ENCODE measurements at regions not wholly inside any gene's neighbourhood (a gene's known extent, or its start where the extent isn't known, plus 50 kb on each side); places are given as distances from the start of the nearest gene placed in this dataset.

GRCh38 chr10:8752146-8752843 lies 697.8 kb downstream of the GATA3 start:
- no peaks in the 10 kb centered on the region for H3K36me3 ChIP-seq (ENCODE audit: control insufficient read depth in 2 of 2, insufficient read depth in 2 of 2, low read length in 2 of 2)
- no peaks in the 10 kb centered on the region for H3K27me3 ChIP-seq (ENCODE audit: control insufficient read depth in 1 of 2, insufficient read depth in 2 of 2, low read length in 2 of 2)
- peaks cover 0 to 2% of the 10 kb centered on the region in 2 donors for H3K9me3 ChIP-seq (ENCODE audit: control insufficient read depth in 2 of 2, low read length in 2 of 2)
- no peak overlapping the region for H3K27ac ChIP-seq (ENCODE audit: low read length)
- no peak overlapping the region for H3K4me3 ChIP-seq (ENCODE audit: low read length in 2 of 2)
- H3K4me1 ChIP-seq (ENCODE audit: control insufficient read depth, insufficient read depth, low read length), result no peaks in the 10 kb centered on the region
- no peak overlapping the region for H3K9ac ChIP-seq (ENCODE audit: low read length in 2 of 2)

- Histone ChIP-seq H3K9me3 (ENCODE audit: control insufficient read depth in 2 of 2, low read length in 2 of 2) (peaks cover 0 to 2% of the 10 kb centered on the region in 2 donors), H3K27me3 (ENCODE audit: control insufficient read depth in 1 of 2, insufficient read depth in 2 of 2, low read length in 2 of 2) (no peaks in the 10 kb centered on the region), H3K36me3 (ENCODE audit: control insufficient read depth in 2 of 2, insufficient read depth in 2 of 2, low read length in 2 of 2) (no peaks in the 10 kb centered on the region), H3K4me1 (ENCODE audit: control insufficient read depth, insufficient read depth, low read length) (no peaks in the 10 kb centered on the region), H3K4me3 (ENCODE audit: low read length in 2 of 2) (no peak overlapping the region), H3K9ac (ENCODE audit: low read length in 2 of 2) (no peak overlapping the region), H3K27ac (ENCODE audit: low read length) (no peak overlapping the region)
Measured at GRCh38 chr10:8758029-8758428, 703.5 kb downstream of the GATA3 start.

- no peaks in the 10 kb centered on the region for H3K4me1 ChIP-seq (ENCODE audit: control insufficient read depth, insufficient read depth, low read length)
- H3K9ac ChIP-seq (ENCODE audit: low read length in 2 of 2), result no peak overlapping the region
- H3K27me3 ChIP-seq (ENCODE audit: control insufficient read depth in 1 of 2, insufficient read depth in 2 of 2, low read length in 2 of 2), result no peaks in the 10 kb centered on the region
- no peaks in the 10 kb centered on the region for H3K9me3 ChIP-seq (ENCODE audit: control insufficient read depth in 2 of 2, low read length in 2 of 2)
- H3K36me3 ChIP-seq (ENCODE audit: control insufficient read depth in 2 of 2, insufficient read depth in 2 of 2, low read length in 2 of 2), result no peaks in the 10 kb centered on the region
- H3K27ac ChIP-seq (ENCODE audit: low read length), result no peak overlapping the region
- no peak overlapping the region for H3K4me3 ChIP-seq (ENCODE audit: low read length in 2 of 2)
Measured at GRCh38 chr10:8766899-8767298, 712.4 kb downstream of the GATA3 start.

- no peak overlapping the region for H3K27ac ChIP-seq (ENCODE audit: low read length)
- H3K4me3 ChIP-seq (ENCODE audit: low read length in 2 of 2), result no peak overlapping the region
- no peaks in the 10 kb centered on the region for H3K27me3 ChIP-seq (ENCODE audit: control insufficient read depth in 1 of 2, insufficient read depth in 2 of 2, low read length in 2 of 2)
- H3K9ac ChIP-seq (ENCODE audit: low read length in 2 of 2), result no peak overlapping the region
- no peaks in the 10 kb centered on the region for H3K36me3 ChIP-seq (ENCODE audit: control insufficient read depth in 2 of 2, insufficient read depth in 2 of 2, low read length in 2 of 2)
- no peaks in the 10 kb centered on the region for H3K9me3 ChIP-seq (ENCODE audit: control insufficient read depth in 2 of 2, low read length in 2 of 2)
- no peaks in the 10 kb centered on the region for H3K4me1 ChIP-seq (ENCODE audit: control insufficient read depth, insufficient read depth, low read length)
Measured at GRCh38 chr10:8767591-8767990, 713.1 kb downstream of the GATA3 start.

GRCh38 chr10:8768341-8768740 lies 713.9 kb downstream of the GATA3 start:
- Histone ChIP-seq H3K9ac (ENCODE audit: low read length in 2 of 2) (no peak overlapping the region), H3K4me1 (ENCODE audit: control insufficient read depth, insufficient read depth, low read length) (no peaks in the 10 kb centered on the region), H3K27ac (ENCODE audit: low read length) (no peak overlapping the region), H3K4me3 (ENCODE audit: low read length in 2 of 2) (no peak overlapping the region), H3K36me3 (ENCODE audit: control insufficient read depth in 2 of 2, insufficient read depth in 2 of 2, low read length in 2 of 2) (no peaks in the 10 kb centered on the region), H3K9me3 (ENCODE audit: control insufficient read depth in 2 of 2, low read length in 2 of 2) (no peaks in the 10 kb centered on the region), H3K27me3 (ENCODE audit: control insufficient read depth in 1 of 2, insufficient read depth in 2 of 2, low read length in 2 of 2) (no peaks in the 10 kb centered on the region)

GRCh38 chr10:8768852-8769251 lies 714.4 kb downstream of the GATA3 start:
- no peaks in the 10 kb centered on the region for H3K36me3 ChIP-seq (ENCODE audit: control insufficient read depth in 2 of 2, insufficient read depth in 2 of 2, low read length in 2 of 2)
- H3K27me3 ChIP-seq (ENCODE audit: control insufficient read depth in 1 of 2, insufficient read depth in 2 of 2, low read length in 2 of 2), result no peaks in the 10 kb centered on the region
- no peak overlapping the region for H3K27ac ChIP-seq (ENCODE audit: low read length)
- no peaks in the 10 kb centered on the region for H3K9me3 ChIP-seq (ENCODE audit: control insufficient read depth in 2 of 2, low read length in 2 of 2)
- no peak overlapping the region for H3K4me3 ChIP-seq (ENCODE audit: low read length in 2 of 2)
- no peaks in the 10 kb centered on the region for H3K4me1 ChIP-seq (ENCODE audit: control insufficient read depth, insufficient read depth, low read length)
- H3K9ac ChIP-seq (ENCODE audit: low read length in 2 of 2), result no peak overlapping the region

GRCh38 chr10:8776926-8777622 lies 722.6 kb downstream of the GATA3 start:
- Histone ChIP-seq H3K4me1 (ENCODE audit: control insufficient read depth, insufficient read depth, low read length) (no peaks in the 10 kb centered on the region), H3K4me3 (ENCODE audit: low read length in 2 of 2) (no peak overlapping the region), H3K9ac (ENCODE audit: low read length in 2 of 2) (no peak overlapping the region), H3K27me3 (ENCODE audit: control insufficient read depth in 1 of 2, insufficient read depth in 2 of 2, low read length in 2 of 2) (no peaks in the 10 kb centered on the region), H3K36me3 (ENCODE audit: control insufficient read depth in 2 of 2, insufficient read depth in 2 of 2, low read length in 2 of 2) (no peaks in the 10 kb centered on the region), H3K27ac (ENCODE audit: low read length) (no peak overlapping the region), H3K9me3 (ENCODE audit: control insufficient read depth in 2 of 2, low read length in 2 of 2) (no peaks in the 10 kb centered on the region)

- no peak overlapping the region for H3K4me3 ChIP-seq (ENCODE audit: low read length in 2 of 2)
- no peaks in the 10 kb centered on the region for H3K4me1 ChIP-seq (ENCODE audit: control insufficient read depth, insufficient read depth, low read length)
- H3K9me3 ChIP-seq (ENCODE audit: control insufficient read depth in 2 of 2, low read length in 2 of 2), result no peaks in the 10 kb centered on the region
- no peaks in the 10 kb centered on the region for H3K27me3 ChIP-seq (ENCODE audit: control insufficient read depth in 1 of 2, insufficient read depth in 2 of 2, low read length in 2 of 2)
- H3K36me3 ChIP-seq (ENCODE audit: control insufficient read depth in 2 of 2, insufficient read depth in 2 of 2, low read length in 2 of 2), result no peaks in the 10 kb centered on the region
- H3K9ac ChIP-seq (ENCODE audit: low read length in 2 of 2), result no peak overlapping the region
- H3K27ac ChIP-seq (ENCODE audit: low read length), result no peak overlapping the region
Measured at GRCh38 chr10:8778713-8779112, 724.2 kb downstream of the GATA3 start.

GRCh38 chr10:8787649-8788048 lies 733.2 kb downstream of the GATA3 start:
- H3K4me3 ChIP-seq (ENCODE audit: low read length in 2 of 2), result no peak overlapping the region
- no peaks in the 10 kb centered on the region for H3K27me3 ChIP-seq (ENCODE audit: control insufficient read depth in 1 of 2, insufficient read depth in 2 of 2, low read length in 2 of 2)
- no peaks in the 10 kb centered on the region for H3K36me3 ChIP-seq (ENCODE audit: control insufficient read depth in 2 of 2, insufficient read depth in 2 of 2, low read length in 2 of 2)
- H3K27ac ChIP-seq (ENCODE audit: low read length), result no peak overlapping the region
- H3K9me3 ChIP-seq (ENCODE audit: control insufficient read depth in 2 of 2, low read length in 2 of 2), result peaks cover 3 to 6% of the 10 kb centered on the region in 2 donors
- no peaks in the 10 kb centered on the region for H3K4me1 ChIP-seq (ENCODE audit: control insufficient read depth, insufficient read depth, low read length)
- no peak overlapping the region for H3K9ac ChIP-seq (ENCODE audit: low read length in 2 of 2)

GRCh38 chr10:8790390-8790789 lies 735.9 kb downstream of the GATA3 start:
- H3K27me3 ChIP-seq (ENCODE audit: control insufficient read depth in 1 of 2, insufficient read depth in 2 of 2, low read length in 2 of 2), result no peaks in the 10 kb centered on the region
- H3K27ac ChIP-seq (ENCODE audit: low read length), result no peak overlapping the region
- H3K36me3 ChIP-seq (ENCODE audit: control insufficient read depth in 2 of 2, insufficient read depth in 2 of 2, low read length in 2 of 2), result no peaks in the 10 kb centered on the region
- peaks cover 3 to 6% of the 10 kb centered on the region in 2 donors for H3K9me3 ChIP-seq (ENCODE audit: control insufficient read depth in 2 of 2, low read length in 2 of 2)
- no peaks in the 10 kb centered on the region for H3K4me1 ChIP-seq (ENCODE audit: control insufficient read depth, insufficient read depth, low read length)
- H3K9ac ChIP-seq (ENCODE audit: low read length in 2 of 2), result no peak overlapping the region
- H3K4me3 ChIP-seq (ENCODE audit: low read length in 2 of 2), result no peak overlapping the region

GRCh38 chr10:8794860-8795259 lies 740.4 kb downstream of the GATA3 start:
- no peak overlapping the region for H3K9ac ChIP-seq (ENCODE audit: low read length in 2 of 2)
- no peaks in the 10 kb centered on the region for H3K9me3 ChIP-seq (ENCODE audit: control insufficient read depth in 2 of 2, low read length in 2 of 2)
- H3K27me3 ChIP-seq (ENCODE audit: control insufficient read depth in 1 of 2, insufficient read depth in 2 of 2, low read length in 2 of 2), result no peaks in the 10 kb centered on the region
- H3K36me3 ChIP-seq (ENCODE audit: control insufficient read depth in 2 of 2, insufficient read depth in 2 of 2, low read length in 2 of 2), result no peaks in the 10 kb centered on the region
- H3K4me1 ChIP-seq (ENCODE audit: control insufficient read depth, insufficient read depth, low read length), result no peaks in the 10 kb centered on the region
- no peak overlapping the region for H3K4me3 ChIP-seq (ENCODE audit: low read length in 2 of 2)
- no peak overlapping the region for H3K27ac ChIP-seq (ENCODE audit: low read length)
